ENCODE measurements at regions not wholly inside any gene's neighbourhood (a gene's known extent, or its start where the extent isn't known, plus 50 kb on each side); places are given as distances from the start of the nearest gene placed in this dataset.

DNA sequence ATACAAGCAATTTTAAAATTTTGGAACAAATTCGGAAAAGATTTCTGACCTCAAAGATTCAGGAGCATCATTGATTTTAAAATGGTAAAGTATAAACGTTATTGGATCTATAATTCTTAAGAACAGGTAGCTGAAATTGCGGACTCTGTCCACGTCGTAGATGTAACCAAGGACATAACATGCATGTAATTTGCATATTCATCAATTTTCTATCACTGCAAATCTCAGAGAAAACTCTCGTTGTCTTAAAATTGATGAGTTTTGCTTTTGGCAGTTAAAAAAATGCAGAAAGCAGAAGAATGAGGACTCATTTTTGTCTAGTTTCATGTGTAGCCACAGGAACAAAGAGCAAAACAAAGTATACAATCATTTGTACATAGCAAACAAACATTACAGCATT lies 1094.4 kb downstream of the SI start:
- no peak overlapping the region for H3K27ac Mint-ChIP-seq
- no peaks in the 10 kb centered on the region for H3K9me3 ChIP-seq (ENCODE audit: control extremely low read depth in 1 of 3, control insufficient read depth in 2 of 3, insufficient read depth in 1 of 3, low read length in 2 of 3)
- H3K79me2 ChIP-seq (ENCODE audit: control insufficient read depth, insufficient read depth, low read length), result no peaks in the 10 kb centered on the region
- no CpG with 5 or more reads among the region's 6 CpGs for WGBS (ENCODE audit: insufficient coverage)
- H4K20me1 ChIP-seq (ENCODE audit: control insufficient read depth, insufficient read depth, low read length, poor library complexity, severe bottlenecking), result no peaks in the 10 kb centered on the region
- H3K9me3 Mint-ChIP-seq (ENCODE audit: insufficient read depth), result no peaks in the 10 kb centered on the region
- CTCF ChIA-PET, result no interaction called here
- no peaks in the 10 kb centered on the region for H3K4me1 Mint-ChIP-seq
- no peak overlapping the region for H3K4me2 ChIP-seq (replicated peaks; ENCODE audit: low read depth, low read length, poor library complexity, severe bottlenecking)
- no peak overlapping the region for H3K4me3 ChIP-seq (ENCODE audit: control extremely low read depth in 1 of 5, extremely low read depth in 1 of 5, insufficient read depth in 1 of 5, low read depth in 2 of 5, low read length in 4 of 5)
- no peak overlapping the region for H3K4me3 Mint-ChIP-seq
- ATAC-seq (ENCODE audit: low read depth) (no peak), DNase-seq (no peak)
- H3K36me3 ChIP-seq (replicated peaks in 1 of 2; ENCODE audit: control extremely low read depth in 1 of 2, control insufficient read depth in 1 of 2, extremely low read depth in 1 of 2, insufficient read depth in 2 of 2, low read length in 1 of 2), result no peaks in the 10 kb centered on the region
- no peak overlapping the region for H3K9ac ChIP-seq (ENCODE audit: low read length)
- H3K27me3 ChIP-seq (replicated peaks in 1 of 4; ENCODE audit: control extremely low read depth in 1 of 4, control insufficient read depth in 3 of 4, insufficient read depth in 4 of 4, low read length in 3 of 4), result no peaks in the 10 kb centered on the region
- H2AFZ ChIP-seq (ENCODE audit: insufficient read depth, low read depth, low read length, poor library complexity, severe bottlenecking), result no peak overlapping the region
- POLR2A ChIA-PET, result no interaction called here
- no peaks in the 10 kb centered on the region for H3K27me3 Mint-ChIP-seq
- no peak for TF ChIP-seq EZH2 (IDR thresholded peaks at IDR 0.05; ENCODE audit: borderline replicate concordance, insufficient read depth, low read depth, low read length, poor library complexity, severe bottlenecking)
- H3K27ac ChIP-seq (ENCODE audit: low read length in 2 of 2), result no peak overlapping the region
- intact Hi-C loops (cut with micrococcal nuclease), result no loop called here
- H3K4me1 ChIP-seq (ENCODE audit: control insufficient read depth in 2 of 2, insufficient read depth in 2 of 2, low read length in 2 of 2), result no peaks in the 10 kb centered on the region

DNA sequence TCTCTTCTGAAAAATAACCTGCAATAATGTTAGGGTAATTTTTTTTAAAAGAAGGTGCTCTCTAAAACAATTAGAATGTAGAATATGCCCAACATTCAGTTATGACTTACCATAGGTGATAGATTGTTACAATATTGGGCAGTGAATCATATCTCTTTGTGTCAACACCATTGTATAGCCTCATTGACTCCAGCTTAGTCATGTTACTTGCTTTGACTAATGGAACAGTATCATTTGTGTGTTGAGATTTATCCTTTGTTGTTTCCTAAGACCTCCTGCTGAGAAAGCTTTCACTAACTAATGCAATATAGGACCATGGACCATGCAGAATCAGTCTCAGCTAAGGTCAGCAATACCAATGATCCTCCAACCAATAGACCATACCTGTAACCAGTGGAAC lies 1106.4 kb downstream of the SI start:
- Histone ChIP-seq H3K27ac (ENCODE audit: low read length in 2 of 2) (no peak overlapping the region), H3K4me3 (ENCODE audit: control extremely low read depth in 1 of 5, extremely low read depth in 1 of 5, insufficient read depth in 1 of 5, low read depth in 2 of 5, low read length in 4 of 5) (no peak overlapping the region), H3K9me3 (ENCODE audit: control extremely low read depth in 1 of 3, control insufficient read depth in 2 of 3, insufficient read depth in 1 of 3, low read length in 2 of 3) (no peaks in the 10 kb centered on the region), H2AFZ (ENCODE audit: insufficient read depth, low read depth, low read length, poor library complexity, severe bottlenecking) (no peak overlapping the region), H4K20me1 (ENCODE audit: control insufficient read depth, insufficient read depth, low read length, poor library complexity, severe bottlenecking) (no peaks in the 10 kb centered on the region), H3K79me2 (ENCODE audit: control insufficient read depth, insufficient read depth, low read length) (no peaks in the 10 kb centered on the region), H3K36me3 (replicated peaks in 1 of 2; ENCODE audit: control extremely low read depth in 1 of 2, control insufficient read depth in 1 of 2, extremely low read depth in 1 of 2, insufficient read depth in 2 of 2, low read length in 1 of 2) (no peaks in the 10 kb centered on the region), H3K27me3 (replicated peaks in 1 of 4; ENCODE audit: control extremely low read depth in 1 of 4, control insufficient read depth in 3 of 4, insufficient read depth in 4 of 4, low read length in 3 of 4) (no peaks in the 10 kb centered on the region), H3K4me2 (replicated peaks; ENCODE audit: low read depth, low read length, poor library complexity, severe bottlenecking) (no peak overlapping the region), H3K9ac (ENCODE audit: low read length) (no peak overlapping the region), H3K4me1 (ENCODE audit: control insufficient read depth in 2 of 2, insufficient read depth in 2 of 2, low read length in 2 of 2) (no peaks in the 10 kb centered on the region)
- Mint-ChIP-seq H3K4me1 (no peaks in the 10 kb centered on the region), H3K9me3 (ENCODE audit: insufficient read depth) (peaks cover 12% of the 10 kb centered on the region), H3K27ac (no peak overlapping the region), H3K4me3 (no peak overlapping the region), H3K27me3 (no peaks in the 10 kb centered on the region)
- intact Hi-C loops (cut with micrococcal nuclease), result no loop called here
- ATAC-seq (ENCODE audit: low read depth) (no peak), DNase-seq (no peak)
- TF ChIP-seq CTCF (IDR thresholded peaks at IDR 0.05) (no peak), EZH2 (IDR thresholded peaks at IDR 0.05; ENCODE audit: borderline replicate concordance, insufficient read depth, low read depth, low read length, poor library complexity, severe bottlenecking) (no peak)
- POLR2A ChIA-PET, result no interaction called here
- CTCF ChIA-PET, result no interaction called here

All from B cell (primary cell).